ENCODE measurements at regions not wholly inside any gene's neighbourhood (a gene's known extent, or its start where the extent isn't known, plus 50 kb on each side); places are given as distances from the start of the nearest gene placed in this dataset.

DNA sequence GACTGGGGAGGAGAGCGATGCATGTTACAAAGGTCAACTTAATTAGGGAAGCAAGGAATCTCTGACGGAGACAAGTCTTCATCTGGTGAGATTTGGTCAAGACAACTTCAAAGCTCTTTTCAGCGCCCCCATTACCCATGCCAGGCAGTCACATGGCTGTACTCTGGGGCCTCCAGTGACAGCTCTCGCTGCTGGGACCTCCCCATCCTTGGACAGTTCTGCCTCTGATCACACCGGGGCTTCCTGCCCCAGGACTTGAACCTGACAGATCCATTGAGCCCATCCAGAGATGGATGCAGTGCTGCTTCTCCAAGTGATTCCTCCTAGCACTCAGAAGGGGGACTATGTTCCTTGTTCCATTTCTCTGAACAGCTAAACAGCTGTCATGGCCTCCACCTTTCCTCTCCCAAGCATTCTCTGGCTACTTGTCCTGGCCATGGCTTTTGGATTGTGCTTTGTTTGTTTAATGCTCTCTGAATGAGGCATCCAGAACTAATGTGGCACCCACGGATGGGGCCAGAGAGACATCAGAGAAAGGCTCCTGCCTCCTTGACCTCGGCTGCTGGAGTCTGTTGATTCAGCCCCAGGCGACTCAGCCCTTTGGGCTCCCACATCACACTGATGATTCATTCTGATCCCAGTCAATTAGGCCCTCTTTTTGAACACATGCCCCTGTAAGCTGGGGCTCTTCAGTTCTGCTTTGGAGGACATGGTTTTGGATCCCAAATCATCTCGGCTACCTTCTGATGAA is 122.1 kb upstream of the ADAMTS16 start:
- H3K36me3 Mint-ChIP-seq (ENCODE audit: low read depth), result no peaks in the 10 kb centered on the region
- no peak for DNase-seq
- Histone ChIP-seq H3K4me3 (ENCODE audit: low read length) (no peak overlapping the region), H3K36me3 (ENCODE audit: control insufficient read depth, insufficient read depth, low read length) (no peaks in the 10 kb centered on the region), H3K9ac (ENCODE audit: extremely low read depth, low read length, poor library complexity, severe bottlenecking) (no peak overlapping the region), H3K4me1 (ENCODE audit: control insufficient read depth, insufficient read depth, low read length) (no peaks in the 10 kb centered on the region), H3K9me3 (ENCODE audit: control insufficient read depth, low read length) (no peaks in the 10 kb centered on the region), H3K27ac (ENCODE audit: low read depth, low read length) (no peak overlapping the region), H3K27me3 (ENCODE audit: control insufficient read depth, insufficient read depth, low read length, poor library complexity, severe bottlenecking) (no peaks in the 10 kb centered on the region)
- WGBS, 2 experiments (ENCODE audit: insufficient coverage in 1 of 2, insufficient read length in 1 of 2), result 89 to 91% methylated on average over 8 to 9 of the region's 9 CpGs
- TF ChIP-seq, protein P1, sequence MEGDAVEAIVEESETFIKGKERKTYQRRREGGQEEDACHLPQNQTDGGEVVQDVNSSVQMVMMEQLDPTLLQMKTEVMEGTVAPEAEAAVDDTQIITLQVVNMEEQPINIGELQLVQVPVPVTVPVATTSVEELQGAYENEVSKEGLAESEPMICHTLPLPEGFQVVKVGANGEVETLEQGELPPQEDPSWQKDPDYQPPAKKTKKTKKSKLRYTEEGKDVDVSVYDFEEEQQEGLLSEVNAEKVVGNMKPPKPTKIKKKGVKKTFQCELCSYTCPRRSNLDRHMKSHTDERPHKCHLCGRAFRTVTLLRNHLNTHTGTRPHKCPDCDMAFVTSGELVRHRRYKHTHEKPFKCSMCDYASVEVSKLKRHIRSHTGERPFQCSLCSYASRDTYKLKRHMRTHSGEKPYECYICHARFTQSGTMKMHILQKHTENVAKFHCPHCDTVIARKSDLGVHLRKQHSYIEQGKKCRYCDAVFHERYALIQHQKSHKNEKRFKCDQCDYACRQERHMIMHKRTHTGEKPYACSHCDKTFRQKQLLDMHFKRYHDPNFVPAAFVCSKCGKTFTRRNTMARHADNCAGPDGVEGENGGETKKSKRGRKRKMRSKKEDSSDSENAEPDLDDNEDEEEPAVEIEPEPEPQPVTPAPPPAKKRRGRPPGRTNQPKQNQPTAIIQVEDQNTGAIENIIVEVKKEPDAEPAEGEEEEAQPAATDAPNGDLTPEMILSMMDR (conservative IDR thresholded peaks at IDR 0.05), result no peak
- peaks cover 4% of the 10 kb centered on the region for H3K27me3 Mint-ChIP-seq (ENCODE audit: insufficient read depth)
- peaks cover 13% of the 10 kb centered on the region for H3K9me3 Mint-ChIP-seq
- no peak overlapping the region for H3K4me3 Mint-ChIP-seq
- H3K4me1 Mint-ChIP-seq, result peaks cover 11% of the 10 kb centered on the region
- H3K27ac Mint-ChIP-seq, result no peak overlapping the region

DNA sequence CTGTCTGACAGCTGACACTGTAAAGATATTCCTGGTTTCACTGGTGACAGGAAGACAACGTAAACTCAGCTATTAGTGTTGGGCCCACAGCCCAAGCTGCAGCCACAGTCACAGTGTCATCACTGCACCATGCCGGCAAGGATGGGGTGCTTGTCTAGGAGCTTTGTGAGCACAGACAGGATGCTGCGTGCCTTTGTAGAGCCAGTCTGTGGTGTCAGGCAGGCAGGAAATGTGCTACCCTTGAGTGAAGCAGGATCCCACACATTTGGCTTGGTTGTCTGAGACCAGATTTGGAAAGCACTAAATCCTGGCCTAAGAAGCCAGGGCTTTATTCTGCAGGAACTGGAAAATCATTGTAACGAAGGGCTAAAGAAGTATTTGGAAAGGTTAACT is 121.6 kb upstream of the ADAMTS16 start:
- H3K4me3 ChIP-seq (ENCODE audit: low read length), result no peak overlapping the region

DNA sequence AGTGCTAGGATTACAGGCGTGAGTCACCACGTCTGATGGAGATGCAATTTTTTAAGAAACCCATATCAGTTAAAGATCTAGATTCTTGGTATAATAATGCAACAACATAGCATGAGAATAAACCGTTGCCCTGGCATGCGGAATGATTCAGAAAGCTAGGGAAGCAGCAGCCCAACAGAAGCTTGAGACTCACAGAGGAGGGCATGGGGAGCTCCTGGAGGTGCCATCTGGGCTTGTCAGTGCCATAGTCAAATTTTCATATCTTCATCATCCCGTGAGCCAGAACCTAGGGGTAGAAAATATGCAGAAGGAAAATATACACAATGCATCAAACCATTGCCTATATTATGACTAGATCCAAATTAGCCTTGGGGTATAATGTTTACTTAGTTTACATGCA is 118.7 kb upstream of the ADAMTS16 start:
- Histone ChIP-seq H3K4me3 (ENCODE audit: low read length) (no peak overlapping the region), H3K9ac (ENCODE audit: extremely low read depth, low read length, poor library complexity, severe bottlenecking) (no peak overlapping the region), H3K4me1 (ENCODE audit: control insufficient read depth, insufficient read depth, low read length) (no peaks in the 10 kb centered on the region), H3K9me3 (ENCODE audit: control insufficient read depth, low read length) (no peaks in the 10 kb centered on the region), H3K36me3 (ENCODE audit: control insufficient read depth, insufficient read depth, low read length) (no peaks in the 10 kb centered on the region), H3K27ac (ENCODE audit: low read depth, low read length) (no peak overlapping the region), H3K27me3 (ENCODE audit: control insufficient read depth, insufficient read depth, low read length, poor library complexity, severe bottlenecking) (no peaks in the 10 kb centered on the region)
- Mint-ChIP-seq H3K4me1 (no peaks in the 10 kb centered on the region), H3K27ac (no peak overlapping the region), H3K36me3 (ENCODE audit: low read depth) (no peaks in the 10 kb centered on the region), H3K9me3 (peaks cover 13% of the 10 kb centered on the region), H3K4me3 (no peak overlapping the region), H3K27me3 (ENCODE audit: insufficient read depth) (peaks cover 4% of the 10 kb centered on the region)
- DNase-seq, result no peak
- TF ChIP-seq, protein P1 (conservative IDR thresholded peaks at IDR 0.05), result no peak
- 87 to 100% methylated on average over 2 to 5 of the region's 5 CpGs for WGBS, 2 experiments (ENCODE audit: insufficient coverage in 1 of 2, insufficient read length in 1 of 2)

More for the DNA sequence above, 121.6 kb upstream of the ADAMTS16 start:
- DNase-seq, result no peak
- peaks cover 13% of the 10 kb centered on the region for H3K9me3 Mint-ChIP-seq
- no peaks in the 10 kb centered on the region for H3K27me3 ChIP-seq (ENCODE audit: control insufficient read depth, insufficient read depth, low read length, poor library complexity, severe bottlenecking)
- peaks cover 4% of the 10 kb centered on the region for H3K27me3 Mint-ChIP-seq (ENCODE audit: insufficient read depth)
- TF ChIP-seq, protein P1 (conservative IDR thresholded peaks at IDR 0.05), result no peak
- H3K27ac ChIP-seq (ENCODE audit: low read depth, low read length), result no peak overlapping the region
- H3K4me1 Mint-ChIP-seq, result peaks cover 11% of the 10 kb centered on the region
- H3K36me3 Mint-ChIP-seq (ENCODE audit: low read depth), result no peaks in the 10 kb centered on the region
- no peak overlapping the region for H3K4me3 Mint-ChIP-seq
- H3K27ac Mint-ChIP-seq, result no peak overlapping the region
- H3K9ac ChIP-seq (ENCODE audit: extremely low read depth, low read length, poor library complexity, severe bottlenecking), result no peak overlapping the region
- H3K4me1 ChIP-seq (ENCODE audit: control insufficient read depth, insufficient read depth, low read length), result no peaks in the 10 kb centered on the region
- 92 to 100% methylated on average over 4 of the region's 4 CpGs for WGBS, 2 experiments (ENCODE audit: insufficient coverage in 1 of 2, insufficient read length in 1 of 2)
- H3K36me3 ChIP-seq (ENCODE audit: control insufficient read depth, insufficient read depth, low read length), result no peaks in the 10 kb centered on the region
- no peaks in the 10 kb centered on the region for H3K9me3 ChIP-seq (ENCODE audit: control insufficient read depth, low read length)

Measured in endodermal cell (in vitro differentiated cells).